ENCODE measurements at regions not wholly inside any gene's neighbourhood (a gene's known extent, or its start where the extent isn't known, plus 50 kb on each side); places are given as distances from the start of the nearest gene placed in this dataset.

GRCh38 chr7:10038351-10038750 lies 935.3 kb upstream of the PHF14 start:
- DNase-seq: no peak

- DNase-seq: no peak
Observed at GRCh38 chr7:10040674-10041073, 933.0 kb upstream of the PHF14 start.

GRCh38 chr7:10070899-10071298 lies 902.8 kb upstream of the PHF14 start:
- DNase-seq: no peak

DNA sequence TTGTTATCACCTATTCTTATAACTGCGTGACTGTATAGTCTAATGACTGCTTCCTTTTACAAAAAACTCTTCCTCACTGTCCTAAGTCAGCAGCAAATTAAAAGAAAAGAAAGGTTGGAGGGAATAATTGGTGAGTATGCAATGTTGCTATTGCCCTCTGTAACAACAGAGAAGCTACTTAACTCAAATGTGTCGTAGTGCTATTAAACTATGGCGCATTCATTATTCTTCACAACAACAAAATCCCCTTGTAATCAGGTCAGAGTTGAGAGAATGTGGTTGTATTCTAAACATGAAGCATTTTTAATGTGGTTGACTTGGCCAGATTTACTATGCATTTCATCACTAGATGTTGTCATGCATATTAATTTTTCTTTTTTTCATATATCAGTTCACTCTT lies 897.8 kb upstream of the PHF14 start:
- no peak for DNase-seq

GRCh38 chr7:10076660-10077300 lies 896.9 kb upstream of the PHF14 start:
- DNase-seq: no peak

DNA sequence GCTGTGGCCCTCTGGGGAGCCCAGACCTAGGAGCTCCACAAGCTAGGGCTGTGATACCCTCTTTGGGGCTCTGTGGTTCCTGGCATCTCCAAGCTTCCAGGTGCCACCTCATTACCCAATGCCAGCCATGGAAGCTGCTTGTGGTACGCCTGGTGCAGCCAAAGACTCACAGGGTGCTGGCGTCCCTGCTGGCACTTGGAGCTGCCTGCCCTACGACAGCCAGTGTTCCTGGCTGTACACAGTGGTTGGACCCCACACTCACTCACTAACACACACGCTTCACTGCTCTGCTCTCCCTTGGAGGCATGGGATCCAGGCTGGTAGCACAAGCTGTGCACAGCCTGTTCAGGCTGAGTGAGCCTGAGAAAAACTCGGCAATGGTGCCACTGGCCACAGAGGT lies 894.1 kb upstream of the PHF14 start:
- DNase-seq: no peak

- no peak for DNase-seq
Observed at GRCh38 chr7:10082896-10083295, 890.8 kb upstream of the PHF14 start.

GRCh38 chr7:10083766-10084165 lies 889.9 kb upstream of the PHF14 start:
- no peak for DNase-seq

- no peak for DNase-seq
Observed at GRCh38 chr7:10085231-10085630, 888.4 kb upstream of the PHF14 start.

DNA sequence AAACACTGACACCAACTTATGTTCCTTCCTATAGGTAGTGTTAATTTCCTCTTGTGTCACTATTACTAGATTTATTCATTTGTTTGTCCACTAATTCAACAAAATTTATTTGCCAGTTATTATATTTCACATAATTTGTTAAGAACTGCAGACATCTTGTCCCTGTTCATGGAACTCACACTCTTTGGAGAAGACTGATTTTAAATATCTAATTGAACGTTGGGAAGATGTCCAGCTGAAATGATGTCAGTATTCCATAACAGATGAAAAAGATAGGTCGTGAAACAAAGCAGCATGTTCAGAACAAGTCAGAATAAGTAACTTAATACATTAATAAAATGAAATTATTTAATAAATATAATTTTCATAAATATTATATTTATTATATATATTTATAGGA lies 873.1 kb upstream of the PHF14 start:
- DNase-seq: no peak

DNA sequence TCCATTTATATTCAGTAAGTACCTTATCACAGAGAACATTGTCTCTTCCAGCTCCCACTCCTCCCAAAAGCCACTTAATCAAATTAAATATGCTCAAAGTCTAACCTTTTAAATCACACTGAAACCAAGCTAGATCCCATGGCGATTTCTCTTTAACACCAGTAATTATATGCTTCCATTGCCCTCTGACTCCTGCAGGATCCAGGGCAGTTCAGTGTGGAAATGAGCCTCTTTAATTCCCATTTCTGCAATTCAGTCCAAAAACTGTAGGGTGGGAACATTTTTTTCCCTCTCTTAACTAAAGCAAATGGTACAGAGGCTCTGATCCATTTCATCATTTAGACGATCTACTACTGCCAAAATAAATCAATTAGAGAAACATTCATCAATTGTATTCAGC lies 872.3 kb upstream of the PHF14 start:
- no peak for DNase-seq

- DNase-seq: no peak
Observed at GRCh38 chr7:10104292-10104691, 869.4 kb upstream of the PHF14 start.

DNA sequence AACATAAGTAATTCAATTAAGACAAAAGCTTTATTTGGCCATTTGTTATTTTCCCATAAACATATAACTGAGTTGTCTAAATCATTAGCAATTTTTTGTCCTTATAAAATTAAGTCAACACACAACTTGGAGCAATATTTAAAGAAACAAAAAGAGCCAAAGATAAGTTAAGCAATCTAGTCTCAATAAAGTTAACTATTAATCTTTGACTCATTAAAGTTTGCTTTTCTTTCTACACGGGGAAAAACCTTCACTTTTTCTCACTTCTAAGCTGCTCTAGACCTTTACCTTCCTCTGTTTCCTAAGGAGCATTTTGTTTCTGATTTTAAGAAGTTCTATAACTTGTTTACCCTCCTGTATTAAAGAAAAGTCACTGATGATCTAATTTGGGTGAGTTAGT lies 867.1 kb upstream of the PHF14 start:
- no peak for DNase-seq

DNA sequence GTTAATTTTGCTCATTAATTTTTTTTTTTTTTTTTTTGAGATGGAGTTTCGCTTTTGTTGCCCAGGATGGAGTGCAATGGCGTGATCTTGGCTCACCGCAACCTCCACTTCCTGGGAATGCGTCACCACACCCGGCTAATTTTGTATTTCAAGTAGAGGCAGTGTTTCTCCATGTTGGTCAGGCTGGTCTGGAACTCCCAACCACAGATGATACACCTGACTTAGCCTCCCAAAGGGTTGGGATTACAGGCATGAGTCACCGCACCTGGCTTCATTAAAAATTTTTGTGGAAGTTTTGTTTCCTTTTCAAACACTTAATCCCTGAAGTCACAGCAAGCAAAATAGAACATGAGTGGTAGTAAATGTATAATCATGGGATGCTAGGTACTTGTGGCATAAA lies 857.2 kb upstream of the PHF14 start:
- DNase-seq: no peak

DNA sequence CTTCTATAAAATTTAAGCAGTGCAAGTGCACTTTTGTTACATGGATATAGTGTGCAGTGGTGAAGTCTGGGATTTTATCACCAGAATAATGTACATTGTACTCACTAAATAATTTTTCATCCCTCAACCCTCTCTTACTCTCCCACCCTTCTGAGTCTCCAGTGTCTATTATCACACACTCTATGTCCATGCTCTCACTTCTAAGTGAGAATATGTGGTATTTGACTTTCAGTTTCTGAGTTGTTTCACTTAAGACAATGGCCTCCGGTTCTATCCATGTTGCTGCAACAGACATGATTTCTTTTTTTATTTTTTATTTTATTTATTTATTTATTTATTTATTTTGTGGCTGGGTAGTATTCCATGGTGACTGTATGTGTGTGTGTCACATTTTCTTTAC lies 855.9 kb upstream of the PHF14 start:
- no peak for DNase-seq

DNA sequence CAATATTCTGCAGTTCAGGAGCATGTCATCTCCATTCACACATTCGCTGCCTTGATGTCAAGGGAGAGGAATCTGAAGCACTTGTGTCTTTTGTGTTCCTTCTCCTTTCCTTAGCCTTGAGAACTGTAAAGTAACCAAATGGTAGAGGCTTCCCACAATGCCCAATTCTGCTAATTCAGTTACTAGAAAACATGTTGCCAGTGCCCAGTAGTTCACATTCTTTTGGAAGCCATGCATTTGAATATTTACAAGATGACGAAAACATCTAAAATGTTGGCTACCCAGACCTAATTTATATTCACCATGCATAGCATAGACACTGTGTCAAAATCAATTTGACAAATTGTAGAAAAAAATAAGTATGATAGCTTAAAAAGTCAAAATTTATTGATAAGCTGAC lies 852.7 kb upstream of the PHF14 start:
- DNase-seq: no peak

- DNase-seq: no peak
Observed at GRCh38 chr7:10121631-10122030, 852.0 kb upstream of the PHF14 start.

DNA sequence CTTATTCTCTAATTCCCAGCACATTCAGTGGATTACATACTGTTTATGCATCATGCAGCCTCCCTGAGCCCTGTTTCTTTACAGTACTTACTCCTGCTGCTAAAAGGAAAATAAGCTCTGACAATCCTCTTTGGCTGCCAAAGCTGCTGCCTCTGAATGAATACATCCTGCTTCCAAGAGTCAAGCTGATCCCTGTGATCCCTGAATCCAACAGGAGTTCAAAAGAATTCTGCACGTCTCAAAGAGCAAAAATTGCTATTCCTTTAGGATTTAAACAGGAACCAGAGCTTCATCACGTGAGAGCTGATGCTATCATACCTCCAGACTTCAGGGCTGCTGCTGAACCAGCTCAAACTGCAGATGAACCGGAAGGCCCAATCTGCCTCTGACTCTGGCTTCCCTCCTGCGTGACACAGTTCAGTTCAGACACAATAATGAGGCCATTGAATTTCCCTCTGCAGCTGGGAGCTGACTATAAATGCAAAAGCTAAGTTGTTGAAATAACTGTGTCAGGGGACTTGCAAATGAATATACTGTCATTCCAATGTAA lies 851.0 kb upstream of the PHF14 start:
- no peak for DNase-seq

DNA sequence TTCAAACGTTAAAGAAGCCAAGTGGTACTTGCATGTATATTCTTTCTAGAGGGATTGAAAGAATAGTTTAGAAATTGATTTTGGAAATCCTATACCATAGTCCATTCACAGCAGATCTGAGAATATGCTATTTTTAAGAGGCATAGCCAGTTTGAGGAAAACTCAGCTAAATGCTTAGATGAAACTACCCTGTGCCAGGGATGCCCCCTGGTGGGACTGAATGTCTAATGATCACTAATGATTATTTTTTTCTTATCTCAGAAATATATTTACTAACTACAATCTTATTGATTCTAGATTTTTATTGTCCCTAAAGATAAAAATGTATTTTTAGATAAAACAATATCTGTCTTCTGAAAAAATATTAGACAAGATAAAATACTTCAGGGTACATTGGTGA lies 844.9 kb upstream of the PHF14 start:
- no peak for DNase-seq

- DNase-seq: no peak
Observed at GRCh38 chr7:10138087-10138854, 835.4 kb upstream of the PHF14 start.

- no peak for DNase-seq
Observed at GRCh38 chr7:10146271-10146670, 827.4 kb upstream of the PHF14 start.

- no peak for DNase-seq
Observed at GRCh38 chr7:10156972-10157371, 816.7 kb upstream of the PHF14 start.

DNA sequence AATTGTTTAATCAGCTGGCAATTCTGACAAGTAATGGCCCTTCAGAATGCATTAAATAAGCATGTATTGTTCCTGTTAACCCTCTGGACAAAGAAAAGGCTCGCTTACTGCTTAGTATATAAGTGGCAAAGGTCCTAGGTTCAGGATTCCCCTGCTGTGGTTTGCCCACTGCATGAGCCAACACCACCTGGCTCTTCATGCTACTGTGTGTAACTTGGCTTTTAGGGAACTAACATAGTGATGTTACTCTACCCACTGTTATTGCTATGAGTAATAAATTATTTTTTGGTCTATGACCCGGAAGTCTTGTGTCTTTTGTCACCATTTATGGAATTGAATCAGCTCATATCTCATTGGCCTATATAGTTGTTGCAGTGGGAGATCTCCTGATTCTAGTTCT lies 791.7 kb upstream of the PHF14 start:
- no peak for DNase-seq

DNA sequence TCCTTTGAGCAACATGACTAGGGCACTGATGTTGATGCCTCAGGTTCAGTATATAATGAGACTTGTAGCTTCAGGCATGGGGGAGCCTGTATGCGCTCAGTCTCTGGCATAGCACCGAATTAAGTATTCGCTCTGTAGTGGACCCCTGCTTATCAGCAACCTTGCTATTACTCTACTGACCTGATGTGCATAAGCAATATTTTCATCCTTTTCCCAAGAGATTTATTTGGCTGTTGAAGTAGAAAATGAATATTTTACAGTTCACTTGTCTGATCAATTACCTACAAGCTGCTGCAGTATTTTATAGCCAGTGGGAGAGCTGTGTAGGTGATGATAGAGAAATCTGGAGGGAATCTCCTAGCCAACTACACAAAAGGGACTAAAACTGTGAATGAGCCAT lies 781.6 kb upstream of the PHF14 start:
- no peak for DNase-seq

- no peak for DNase-seq
Observed at GRCh38 chr7:10205696-10206095, 768.0 kb upstream of the PHF14 start.
